H1 (cell line): ENCODE measurements at regions not wholly inside any gene's neighbourhood (a gene's known extent, or its start where the extent isn't known, plus 50 kb on each side); places are given as distances from the start of the nearest gene placed in this dataset.

Experiments
- CTCF ChIP-seq, 3 experiments: IDR thresholded peaks; 1 replicate in 2 of 3; 2 replicates in 1 of 3; pipeline versions ENCODE4 v1.5.1 to v1.6.1; 2011; ENCODE audit warnings: low read length in 3 of 3, mild to moderate bottlenecking in 3 of 3, inconsistent platforms in 2 of 3, low read depth in 1 of 3, moderate library complexity in 1 of 3; ENCODE audit not compliant: insufficient read depth in 1 of 3; ENCODE audit errors: control extremely low read depth in 1 of 3
- SP2 ChIP-seq: IDR thresholded peaks from 2 replicates; pipeline ENCODE4 v1.6.1; 2012; ENCODE audit warnings: mild to moderate bottlenecking, low read length, inconsistent platforms

- TF ChIP-seq SP2 (no peak), CTCF (IDR thresholded peaks at IDR 0.05; ENCODE audit: control extremely low read depth in 1 of 3, insufficient read depth in 1 of 3, low read depth in 1 of 3, low read length in 3 of 3) (no peak)
Observed at GRCh38 chr2:120786038-120786960, 50.6 kb downstream of the GLI2 start.
